H1 (cell line): ENCODE measurements at regions not wholly inside any gene's neighbourhood (a gene's known extent, or its start where the extent isn't known, plus 50 kb on each side); places are given as distances from the start of the nearest gene placed in this dataset.

Experiments
- CTCF ChIA-PET: fragments of 300-600 bp; sonication (Branson Sonifier 250); formaldehyde crosslinking; loops from one replicate; lab custom pipeline; 2021; ENCODE audit not compliant: partially characterized antibody; lab: Charles Lee
- POLR2A ChIA-PET: fragments of 300-600 bp; sonication (Branson Sonifier 250); formaldehyde crosslinking; loops from one replicate; lab custom pipeline; 2021; ENCODE audit warnings: inconsistent platforms; ENCODE audit not compliant: partially characterized antibody; lab: Charles Lee
- DNase-seq, 2 experiments: peaks; one replicate each; pipeline versions ENCODE4 v3.0.0 to v3.0.0-alpha.2; 2010 to 2022; ENCODE audit warnings: low spot score in 2 of 2, low read depth in 1 of 2, mixed read lengths in 1 of 2
- FAIRE-seq: peaks from 2 replicates; lab custom pipeline; 2011; peaks lifted over from hg19 to GRCh38; lab: Jason Lieb, UNC
- H2AFZ ChIP-seq: 2 replicates; pipeline ENCODE4 v1.8.1; 2012; ENCODE audit warnings: low read length, inconsistent platforms
- H2AK5ac ChIP-seq: 2 replicates; pipeline ENCODE4 v1.6.1; 2013; ENCODE audit warnings: low read depth, low read length
- H2BK120ac ChIP-seq: replicated peaks from 2 replicates; pipeline ENCODE3; 2013; ENCODE audit warnings: low read depth, low read length, inconsistent platforms
- H2BK12ac ChIP-seq: 2 replicates; pipeline ENCODE4 v1.6.1; 2013; ENCODE audit warnings: low read depth, low read length
- H2BK15ac ChIP-seq: 2 replicates; pipeline ENCODE4 v1.6.1; 2013; ENCODE audit warnings: low read length
- H2BK20ac ChIP-seq: 2 replicates; pipeline ENCODE4 v1.6.1; 2013; ENCODE audit warnings: low read length
- H2BK5ac ChIP-seq: 2 replicates; pipeline ENCODE4 v1.6.1; 2013; ENCODE audit warnings: low read depth, low read length
- H3K14ac ChIP-seq: 2 replicates; pipeline ENCODE4 v1.6.1; 2013; ENCODE audit warnings: inconsistent platforms; ENCODE audit not compliant: insufficient read length
- H3K18ac ChIP-seq: 2 replicates; pipeline ENCODE4 v1.6.1; 2013; ENCODE audit warnings: low read length; ENCODE audit errors: extremely low read depth
- H3K23ac ChIP-seq: 2 replicates; pipeline ENCODE4 v1.6.1; 2013; ENCODE audit warnings: inconsistent platforms; ENCODE audit not compliant: insufficient read length
- H3K23me2 ChIP-seq: 2 replicates; pipeline ENCODE4 v1.6.1; 2013; ENCODE audit warnings: low read depth, low read length
- H3K27ac ChIP-seq: 2 replicates; pipeline ENCODE4 v1.6.1; 2011; ENCODE audit warnings: low read depth, low read length, inconsistent platforms
- H3K27me3 ChIP-seq, 4 experiments: replicated peaks in 1 of 4; 1 replicate in 1 of 4; 2 replicates in 3 of 4; pipeline versions ENCODE4 v1.6.1 to v1.8.1; 2011 to 2013; ENCODE audit warnings: low read length in 3 of 4, mild to moderate bottlenecking in 3 of 4, inconsistent platforms in 2 of 4, mixed read lengths in 2 of 4, moderate library complexity in 1 of 4; ENCODE audit not compliant: control insufficient read depth in 3 of 4, insufficient read depth in 3 of 4; ENCODE audit errors: extremely low read depth in 1 of 4
- H3K36me3 ChIP-seq, 4 experiments: 2 replicates each; pipeline versions ENCODE4 v1.6.1 to v1.8.1; 2011 to 2013; ENCODE audit warnings: mild to moderate bottlenecking in 4 of 4, low read length in 3 of 4, moderate library complexity in 2 of 4, control low read depth in 1 of 4, inconsistent platforms in 1 of 4; ENCODE audit not compliant: insufficient read depth in 4 of 4, control insufficient read depth in 2 of 4
- H3K4ac ChIP-seq: replicated peaks from 2 replicates; pipeline ENCODE3; 2013; ENCODE audit warnings: low read length, low read depth, mixed read lengths, inconsistent platforms; ENCODE audit not compliant: insufficient read length
- H3K4me1 ChIP-seq, 4 experiments: replicated peaks in 1 of 4; 1 replicate in 1 of 4; 2 replicates in 3 of 4; pipeline versions ENCODE4 v1.6.1 to v1.8.1; 2011 to 2013; ENCODE audit warnings: low read length in 3 of 4, inconsistent platforms in 2 of 4, mixed read lengths in 1 of 4; ENCODE audit not compliant: insufficient read depth in 4 of 4, control insufficient read depth in 3 of 4
- H3K4me2 ChIP-seq, 2 experiments: 2 replicates each; pipeline versions ENCODE4 v1.6.1 to v1.8.1; 2011 to 2013; ENCODE audit warnings: low read depth in 2 of 2, low read length in 2 of 2, control low read depth in 1 of 2, inconsistent platforms in 1 of 2, mild to moderate bottlenecking in 1 of 2; ENCODE audit not compliant: insufficient read depth in 1 of 2
- H3K4me3 ChIP-seq, 4 experiments: fragments of 200-600, 300-600 bp in 1 of 4; sonication (generic), shearing (Covaris generic), sonication (Bioruptor Twin) in 1 of 4; 2 replicates each; pipeline versions ENCODE4 v1.5.1 to v1.8.1; 2011 to 2016; ENCODE audit warnings: low read length in 4 of 4, low read depth in 3 of 4, control low read depth in 2 of 4, inconsistent platforms in 2 of 4, mild to moderate bottlenecking in 2 of 4, mixed read lengths in 1 of 4, moderate library complexity in 1 of 4; ENCODE audit not compliant: insufficient read depth in 2 of 4; ENCODE audit errors: extremely low read depth in 1 of 4
- H3K56ac ChIP-seq: replicated peaks from 2 replicates; pipeline ENCODE3; 2013; ENCODE audit warnings: low read depth, mild to moderate bottlenecking, mixed read lengths, low read length, inconsistent platforms; ENCODE audit not compliant: insufficient read length
- H3K79me1 ChIP-seq: 2 replicates; pipeline ENCODE4 v1.6.1; 2013; ENCODE audit warnings: low read depth, low read length, control low read depth
- H3K79me2 ChIP-seq, 2 experiments: 2 replicates each; pipeline versions ENCODE4 v1.6.1 to v1.8.1; 2012 to 2013; ENCODE audit warnings: low read length in 2 of 2, mild to moderate bottlenecking in 2 of 2, inconsistent platforms in 1 of 2; ENCODE audit not compliant: insufficient read depth in 2 of 2, control insufficient read depth in 1 of 2
- H3K9ac ChIP-seq, 4 experiments: replicated peaks in 1 of 4; 1 replicate in 1 of 4; 2 replicates in 3 of 4; pipeline versions ENCODE4 v1.6.1 to v1.8.1; 2011 to 2013; ENCODE audit warnings: low read depth in 3 of 4, low read length in 3 of 4, control low read depth in 2 of 4, mild to moderate bottlenecking in 2 of 4, moderate library complexity in 2 of 4, inconsistent platforms in 1 of 4; ENCODE audit errors: extremely low read depth in 1 of 4
- H3K9me3 ChIP-seq, 2 experiments: 2 replicates each; pipeline versions ENCODE4 v1.6.1 to v1.8.1; 2012 to 2013; ENCODE audit warnings: mild to moderate bottlenecking in 2 of 2, moderate library complexity in 2 of 2, control low read depth in 1 of 2, inconsistent platforms in 1 of 2, low read depth in 1 of 2, low read length in 1 of 2, mixed read lengths in 1 of 2; ENCODE audit not compliant: insufficient read depth in 2 of 2
- H4K20me1 ChIP-seq, 2 experiments: replicated peaks in 1 of 2; 2 replicates each; pipeline versions ENCODE3 to v1.8.1; 2011 to 2013; ENCODE audit warnings: inconsistent platforms in 2 of 2, low read length in 2 of 2, mild to moderate bottlenecking in 1 of 2; ENCODE audit not compliant: insufficient read depth in 2 of 2, control insufficient read depth in 1 of 2
- H4K5ac ChIP-seq: 2 replicates; pipeline ENCODE4 v1.6.1; 2013; ENCODE audit warnings: low read length, low read depth, mixed read lengths, inconsistent platforms; ENCODE audit not compliant: insufficient read length
- H4K8ac ChIP-seq: 2 replicates; pipeline ENCODE4 v1.8.0; 2013; ENCODE audit warnings: mild to moderate bottlenecking, moderate library complexity, low read length, inconsistent platforms; ENCODE audit not compliant: insufficient read depth; ENCODE audit errors: extremely low read depth
- H4K91ac ChIP-seq: replicated peaks from 2 replicates; pipeline ENCODE3; 2013; ENCODE audit warnings: low read length, mixed read lengths, inconsistent platforms; ENCODE audit not compliant: insufficient read length
- POU5F1 ChIP-seq: IDR thresholded peaks from 2 replicates; pipeline ENCODE4 v1.6.1; 2011; ENCODE audit warnings: low read depth, mild to moderate bottlenecking, low read length, moderate library complexity
- RXRA ChIP-seq: IDR thresholded peaks from 2 replicates; pipeline ENCODE4 v1.6.1; 2011; ENCODE audit warnings: low read depth, mild to moderate bottlenecking, low read length, moderate library complexity; ENCODE audit not compliant: insufficient read depth
- WGBS, 2 experiments: shearing (Covaris generic) in 1 of 2; methylation state at CpG; one replicate each; pipeline versions ENCODE4 v1.1.6 to v1.1.7; 2013 to 2015; ENCODE audit warnings: low lambda C conversion rate in 2 of 2, mixed read lengths in 2 of 2, inconsistent platforms in 1 of 2, low coverage in 1 of 2, missing lambda C conversion rate in 1 of 2; ENCODE audit not compliant: insufficient replicate concordance in 2 of 2, insufficient coverage in 1 of 2, insufficient read length in 1 of 2; ENCODE audit errors: extremely low coverage in 1 of 2, missing lambda C conversion rate in 1 of 2; 5-methylcytosine and 5-hydroxymethylcytosine counted together

GRCh38 chr2:238785528-238785860 is 62.4 kb upstream of the TWIST2 start:
- H3K14ac ChIP-seq: no peak overlapping the region
- TF ChIP-seq RXRA (no peak), POU5F1 (no peak)
- TF ChIP-seq, all 59 proteins: peak for 0
- H2BK15ac ChIP-seq: no peak overlapping the region
- H2AFZ ChIP-seq: no peak overlapping the region
- H2AK5ac ChIP-seq: no peak overlapping the region
- ChIA-PET CTCF (interaction anchor here (0.5 to 1.3 kb wide), 15 partner anchors 10 to 1347 kb away, joined by 3 to 9 read pairs (median 4); no protein-coding TSS in a partner anchor), POLR2A (interaction anchor here (0.7 kb wide), 1 partner anchor 11 kb away, joined by 3 read pairs; no protein-coding TSS in a partner anchor)
- no peak overlapping the region for H3K56ac ChIP-seq
- H2BK20ac ChIP-seq: no peak overlapping the region
- no peak overlapping the region for H3K4me2 ChIP-seq
- H3K9ac ChIP-seq: no peak overlapping the region
- H4K5ac ChIP-seq: no peak overlapping the region
- H3K79me1 ChIP-seq: no peaks in the 10 kb centered on the region
- H3K23ac ChIP-seq: no peak overlapping the region
- H3K4ac ChIP-seq: no peak overlapping the region
- no peak for DNase-seq
- H3K36me3 ChIP-seq: no peaks in the 10 kb centered on the region
- H4K8ac ChIP-seq: no peak overlapping the region
- H4K91ac ChIP-seq: no peak overlapping the region
- no peak overlapping the region for H3K27ac ChIP-seq
- WGBS, 2 experiments: 96% methylated on average over 9 of the region's 9 CpGs; no CpG with 5 or more reads in 1 of the 2 experiments
- H3K4me1 ChIP-seq: peaks cover 0 to 5% (median 4%) of the 10 kb centered on the region in 4 experiments; a peak in 4 of 7 replicates
- H2BK5ac ChIP-seq: no peak overlapping the region
- H3K9me3 ChIP-seq: no peaks in the 10 kb centered on the region
- no peaks in the 10 kb centered on the region for H3K27me3 ChIP-seq
- H3K4me3 ChIP-seq: no peak overlapping the region
- no peak overlapping the region for H2BK120ac ChIP-seq
- H3K79me2 ChIP-seq: no peaks in the 10 kb centered on the region
- no peak overlapping the region for H3K18ac ChIP-seq
- H2BK12ac ChIP-seq: no peak overlapping the region
- H4K20me1 ChIP-seq: no peaks in the 10 kb centered on the region
- H3K23me2 ChIP-seq: no peaks in the 10 kb centered on the region
- no peak for FAIRE-seq
